ENCODE measurements at regions not wholly inside any gene's neighbourhood (a gene's known extent, or its start where the extent isn't known, plus 50 kb on each side); places are given as distances from the start of the nearest gene placed in this dataset.

GRCh38 chr6:74282143-74282689 is 586.2 kb downstream of the CD109 start:
- H3K9me3 ChIP-seq (ENCODE audit: low read length): no peaks in the 10 kb centered on the region
- H3K27ac ChIP-seq (ENCODE audit: low read depth, low read length, poor library complexity, severe bottlenecking): no peak overlapping the region
- H3K27me3 ChIP-seq (ENCODE audit: insufficient read depth, low read length): no peaks in the 10 kb centered on the region
- H3K4me1 ChIP-seq (ENCODE audit: insufficient read depth, low read length, severe bottlenecking): no peaks in the 10 kb centered on the region
- no peak overlapping the region for H3K4me2 ChIP-seq (ENCODE audit: low read length)
- no peaks in the 10 kb centered on the region for H3K36me3 ChIP-seq (ENCODE audit: insufficient read depth, low read length)
- no peaks in the 10 kb centered on the region for H3K9me2 ChIP-seq (ENCODE audit: low read depth, low read length)
- H3F3A ChIP-seq (ENCODE audit: insufficient read depth, low read length): no peaks in the 10 kb centered on the region
- no peaks in the 10 kb centered on the region for H3K79me2 ChIP-seq (ENCODE audit: insufficient read depth, low read length)
- no peak for TF ChIP-seq CTCF (IDR thresholded peaks at IDR 0.05; ENCODE audit: low read length)
- H3K9ac ChIP-seq (ENCODE audit: low read length): no peak overlapping the region
- no peak overlapping the region for H3K4me3 ChIP-seq (ENCODE audit: low read depth, low read length, poor library complexity, severe bottlenecking)
- no peak overlapping the region for H2AFZ ChIP-seq (ENCODE audit: low read length)
- no peaks in the 10 kb centered on the region for H4K20me1 ChIP-seq (ENCODE audit: insufficient read depth, low read length)

GRCh38 chr6:74280130-74280692 is 584.2 kb downstream of the CD109 start:
- H3K9me2 ChIP-seq (ENCODE audit: low read depth, low read length): no peaks in the 10 kb centered on the region
- H3K36me3 ChIP-seq (ENCODE audit: insufficient read depth, low read length): no peaks in the 10 kb centered on the region
- H3K9me3 ChIP-seq (ENCODE audit: low read length): no peaks in the 10 kb centered on the region
- no peak overlapping the region for H2AFZ ChIP-seq (ENCODE audit: low read length)
- H3K4me2 ChIP-seq (ENCODE audit: low read length): no peak overlapping the region
- no peaks in the 10 kb centered on the region for H3K79me2 ChIP-seq (ENCODE audit: insufficient read depth, low read length)
- no peaks in the 10 kb centered on the region for H3K27me3 ChIP-seq (ENCODE audit: insufficient read depth, low read length)
- no peak overlapping the region for H3K4me3 ChIP-seq (ENCODE audit: low read depth, low read length, poor library complexity, severe bottlenecking)
- H3F3A ChIP-seq (ENCODE audit: insufficient read depth, low read length): no peaks in the 10 kb centered on the region
- no peaks in the 10 kb centered on the region for H3K4me1 ChIP-seq (ENCODE audit: insufficient read depth, low read length, severe bottlenecking)
- no peak for TF ChIP-seq CTCF (IDR thresholded peaks at IDR 0.05; ENCODE audit: low read length)
- no peak for TF ChIP-seq EZH2 (IDR thresholded peaks at IDR 0.05; ENCODE audit: borderline replicate concordance, low read length)
- H3K27ac ChIP-seq (ENCODE audit: low read depth, low read length, poor library complexity, severe bottlenecking): no peak overlapping the region
- no peak overlapping the region for H3K9ac ChIP-seq (ENCODE audit: low read length)
- no peaks in the 10 kb centered on the region for H4K20me1 ChIP-seq (ENCODE audit: insufficient read depth, low read length)

GRCh38 chr6:74277777-74278186 is 581.8 kb downstream of the CD109 start:
- Histone ChIP-seq H3K27ac (ENCODE audit: low read depth, low read length, poor library complexity, severe bottlenecking) (no peak overlapping the region), H3K36me3 (ENCODE audit: insufficient read depth, low read length) (no peaks in the 10 kb centered on the region), H3K9me3 (ENCODE audit: low read length) (no peaks in the 10 kb centered on the region), H4K20me1 (ENCODE audit: insufficient read depth, low read length) (no peaks in the 10 kb centered on the region), H3K27me3 (ENCODE audit: insufficient read depth, low read length) (no peaks in the 10 kb centered on the region), H3K4me2 (ENCODE audit: low read length) (no peak overlapping the region), H3K79me2 (ENCODE audit: insufficient read depth, low read length) (no peaks in the 10 kb centered on the region), H3K4me1 (ENCODE audit: insufficient read depth, low read length, severe bottlenecking) (no peaks in the 10 kb centered on the region), H2AFZ (ENCODE audit: low read length) (no peak overlapping the region), H3K4me3 (ENCODE audit: low read depth, low read length, poor library complexity, severe bottlenecking) (no peak overlapping the region), H3K9ac (ENCODE audit: low read length) (no peak overlapping the region), H3F3A (ENCODE audit: insufficient read depth, low read length) (no peaks in the 10 kb centered on the region), H3K9me2 (ENCODE audit: low read depth, low read length) (no peaks in the 10 kb centered on the region)
- TF ChIP-seq EZH2 (IDR thresholded peaks at IDR 0.05; ENCODE audit: borderline replicate concordance, low read length) (no peak), CTCF (IDR thresholded peaks at IDR 0.05; ENCODE audit: low read length) (no peak)
